HG03108 (cell line): ENCODE measurements at regions not wholly inside any gene's neighbourhood (a gene's known extent, or its start where the extent isn't known, plus 50 kb on each side); places are given as distances from the start of the nearest gene placed in this dataset.

ENCODE experiments used
- ATAC-seq: cut with Tn5 transposase; IDR thresholded peaks from one replicate; pipeline ENCODE4 v1.9.1; 2021; ENCODE audit warnings: moderate library complexity; ENCODE audit not compliant: unreplicated experiment

DNA sequence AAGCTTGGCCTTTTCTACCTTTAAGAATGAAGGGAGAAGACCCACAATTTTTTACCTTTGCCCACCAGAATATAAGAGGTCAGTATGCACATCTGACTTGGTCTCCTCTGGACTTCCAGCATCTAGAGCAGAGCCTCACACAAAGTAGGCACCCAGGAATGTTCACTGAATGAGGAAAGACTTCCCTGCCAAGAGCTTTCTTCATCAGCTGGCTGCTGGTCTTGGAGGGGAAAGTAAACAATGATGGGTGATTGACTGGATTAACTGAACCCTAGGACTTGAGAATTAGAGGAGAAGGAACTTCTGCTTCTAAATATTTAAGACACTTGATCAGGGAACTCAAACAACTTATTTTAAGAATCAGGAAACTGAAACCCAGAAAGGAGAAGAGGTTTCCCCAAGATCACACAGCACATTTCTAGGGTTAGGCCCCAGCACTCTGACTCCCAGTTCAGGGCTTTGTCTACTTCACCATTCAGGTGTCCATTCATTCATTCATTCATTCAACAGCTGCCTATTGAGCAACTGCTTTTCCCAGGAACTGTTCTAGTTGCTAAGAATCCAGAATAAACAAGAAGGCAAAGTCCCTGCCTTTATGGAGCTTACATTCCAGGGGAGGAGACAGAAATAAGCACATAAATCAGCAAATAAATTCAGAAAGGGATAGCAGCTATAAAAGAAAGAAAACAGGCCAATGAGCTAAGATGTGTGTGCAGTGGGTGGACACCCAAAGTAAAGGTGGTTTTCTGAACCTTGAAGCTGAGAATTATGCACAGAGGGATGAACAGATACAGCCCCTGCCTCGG lies 216.9 kb upstream of the LRFN2 start:
- ATAC-seq: no peak

DNA sequence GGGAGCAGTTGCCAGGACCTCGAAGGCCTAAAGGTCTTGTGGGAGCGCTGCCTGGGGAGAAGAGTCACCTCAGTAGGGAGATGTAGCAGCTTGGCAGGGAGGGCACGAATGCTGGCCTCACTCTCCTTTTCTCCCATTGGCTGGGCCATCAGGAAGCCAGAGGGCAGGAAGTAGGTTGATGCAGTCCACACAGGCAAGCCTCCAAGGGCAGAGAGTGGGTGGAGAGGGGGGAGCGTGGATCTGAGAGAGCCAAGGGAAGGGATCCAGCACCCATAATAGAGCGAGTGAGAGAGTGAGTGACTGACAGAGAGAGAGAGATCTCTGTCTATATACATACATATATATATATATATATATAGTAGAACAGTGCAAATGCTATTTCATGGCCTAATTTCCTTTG lies 215.3 kb upstream of the LRFN2 start:
- ATAC-seq: no peak

DNA sequence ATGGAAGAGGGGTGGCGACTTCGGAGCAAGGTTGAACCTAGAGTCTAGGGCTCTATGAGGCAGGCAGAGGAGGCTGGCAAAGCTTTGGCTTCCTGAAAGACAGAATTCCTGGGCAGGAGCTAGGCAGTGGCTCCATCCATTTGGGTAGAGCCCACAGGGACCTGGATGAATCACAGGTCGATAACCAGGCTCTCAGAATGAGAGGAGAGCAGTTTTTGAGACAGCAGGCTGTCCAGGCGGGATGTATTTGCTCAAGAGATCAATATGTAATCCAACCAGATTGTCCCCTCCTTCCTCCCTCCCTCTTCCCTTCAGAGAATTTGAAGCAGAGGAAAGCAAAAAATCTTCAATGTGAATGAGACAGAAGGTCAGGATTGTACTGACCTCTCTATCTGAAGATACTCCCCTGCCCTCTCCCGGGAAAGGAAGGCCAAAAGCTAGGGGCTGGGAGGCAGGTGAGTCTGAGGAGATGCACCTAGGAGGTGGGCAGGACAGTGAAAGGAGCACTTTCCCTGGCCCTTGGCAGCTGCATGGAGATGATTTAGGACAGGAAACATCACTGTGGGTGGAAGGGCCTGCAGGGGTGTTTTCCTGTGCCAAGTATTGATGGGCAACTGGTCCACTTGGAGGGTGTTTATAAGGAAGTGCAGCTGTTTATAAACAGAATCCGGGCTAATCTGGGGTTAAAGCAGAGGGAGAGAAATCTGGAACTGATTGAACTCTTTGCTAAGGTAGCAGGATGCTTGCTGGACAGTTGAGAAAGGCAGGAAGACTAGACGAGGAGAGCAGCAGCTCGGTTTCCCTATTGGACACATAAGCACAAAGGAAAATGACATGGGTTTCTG lies 212.4 kb upstream of the LRFN2 start:
- no peak for ATAC-seq

DNA sequence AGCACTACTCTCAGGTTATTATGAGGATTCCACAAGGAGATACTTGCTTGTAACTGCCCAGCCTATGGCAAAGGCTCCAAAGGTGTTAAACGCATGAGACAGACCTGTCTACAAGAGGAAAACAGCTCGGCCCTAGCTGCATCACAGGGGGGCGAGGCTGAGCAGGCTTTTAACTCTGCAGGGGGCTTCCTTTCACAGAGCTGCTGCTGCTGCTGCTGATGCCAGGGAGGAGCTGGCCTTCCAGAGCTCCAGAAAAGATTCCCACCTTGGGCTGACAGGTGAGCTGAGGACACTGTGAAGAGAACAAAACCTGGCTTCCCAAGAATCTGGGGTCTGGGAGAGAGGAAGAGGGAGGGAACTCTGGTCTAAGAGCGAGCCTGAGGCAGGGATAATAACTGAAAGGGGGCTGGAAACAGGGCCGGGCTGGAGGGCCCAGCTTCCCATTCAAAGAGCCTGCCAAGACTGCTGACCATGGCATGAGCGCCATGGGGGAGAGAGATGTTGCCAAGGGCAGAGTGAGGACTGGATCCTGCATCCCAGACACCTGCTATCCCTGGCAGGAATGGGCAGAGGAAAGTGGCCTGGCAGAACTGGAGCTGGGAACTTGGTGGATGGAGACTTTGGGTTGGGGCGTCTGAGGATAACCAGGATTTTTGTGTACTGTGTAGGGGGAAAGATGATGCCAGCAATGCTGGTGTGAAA lies 211.1 kb upstream of the LRFN2 start:
- ATAC-seq: no peak

DNA sequence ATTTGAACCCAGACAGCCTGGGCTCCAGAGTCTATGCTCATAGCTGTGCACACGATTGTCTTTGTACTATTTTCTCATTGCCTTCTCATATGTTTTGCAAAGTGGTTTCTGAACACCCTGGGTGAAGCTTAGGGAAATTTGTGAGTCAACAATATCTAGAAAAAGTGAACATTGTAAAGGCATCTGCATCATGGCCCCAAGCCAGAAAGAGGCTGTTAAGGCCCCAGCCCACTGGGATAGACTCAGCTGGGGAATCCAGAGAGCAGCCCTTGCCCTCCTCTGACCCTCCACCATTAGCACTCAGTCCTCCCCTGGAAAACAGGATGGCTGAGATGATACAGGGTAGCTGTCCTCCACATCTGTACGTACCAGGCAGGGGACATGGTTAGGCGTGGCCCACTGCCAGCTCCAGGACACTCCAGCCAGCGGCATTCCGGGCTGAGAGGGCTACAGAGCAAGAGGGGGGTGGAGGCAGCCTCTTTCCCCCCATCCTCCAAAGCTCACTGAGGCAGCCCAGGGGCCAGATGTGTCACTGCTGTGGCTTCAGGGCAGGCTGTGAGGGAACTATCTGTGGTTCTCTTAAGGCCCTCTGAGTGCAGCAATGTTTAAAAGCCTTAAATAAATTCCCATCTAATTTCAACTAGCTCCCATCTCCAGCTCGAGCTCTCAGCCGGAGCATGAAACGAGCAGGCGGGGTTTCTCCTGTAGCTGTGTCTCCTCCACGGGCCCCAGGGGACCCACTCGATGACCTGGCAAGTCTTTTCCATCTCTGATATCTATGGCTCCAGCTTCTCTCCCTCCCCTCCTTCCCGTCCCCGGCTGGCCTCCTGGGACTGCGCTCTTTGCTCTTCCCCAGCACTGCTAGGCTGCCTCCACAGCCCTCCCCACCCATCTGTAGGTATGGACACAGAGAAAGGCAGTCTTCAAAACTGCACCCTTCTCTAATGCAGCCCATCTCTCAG lies 209.4 kb upstream of the LRFN2 start:
- no peak for ATAC-seq

DNA sequence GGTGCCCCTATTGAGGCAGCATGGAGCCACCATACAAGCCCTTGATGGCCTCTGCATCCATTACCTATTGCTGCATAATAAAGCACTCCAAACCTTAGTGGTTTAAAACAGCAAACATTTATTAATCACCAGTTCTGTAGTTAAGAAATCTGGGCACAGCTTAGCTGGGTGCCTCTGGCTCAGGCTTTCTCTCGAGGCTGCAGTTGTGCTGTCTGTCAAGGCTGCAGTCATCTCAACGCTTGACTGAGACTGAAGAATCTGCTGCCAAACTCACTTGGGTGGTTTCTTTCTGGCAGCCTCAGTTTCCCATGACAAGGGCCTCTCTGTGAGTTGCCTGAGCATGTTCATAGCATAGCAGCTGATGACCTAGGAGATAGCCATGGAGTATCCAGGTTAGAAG lies 207.4 kb upstream of the LRFN2 start:
- no peak for ATAC-seq

DNA sequence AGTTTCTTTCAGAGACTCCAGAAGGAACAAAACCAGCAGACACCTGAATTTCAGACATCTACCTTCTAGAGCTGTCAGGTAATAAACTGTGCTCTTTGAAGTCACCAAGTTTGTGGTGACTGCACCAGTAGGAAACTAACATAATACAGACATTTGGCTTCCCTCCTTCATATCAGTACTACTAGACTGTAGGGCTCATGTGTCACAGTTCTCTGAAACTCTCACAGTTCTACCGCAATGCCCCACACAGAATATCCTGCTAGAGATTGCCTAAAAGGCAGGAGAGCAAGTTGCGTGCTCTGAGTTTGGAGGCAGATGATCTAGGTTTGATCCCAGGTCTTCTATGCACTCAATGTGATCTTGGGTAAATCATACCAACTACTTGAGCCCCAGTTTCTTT lies 205.0 kb upstream of the LRFN2 start:
- ATAC-seq: no peak

DNA sequence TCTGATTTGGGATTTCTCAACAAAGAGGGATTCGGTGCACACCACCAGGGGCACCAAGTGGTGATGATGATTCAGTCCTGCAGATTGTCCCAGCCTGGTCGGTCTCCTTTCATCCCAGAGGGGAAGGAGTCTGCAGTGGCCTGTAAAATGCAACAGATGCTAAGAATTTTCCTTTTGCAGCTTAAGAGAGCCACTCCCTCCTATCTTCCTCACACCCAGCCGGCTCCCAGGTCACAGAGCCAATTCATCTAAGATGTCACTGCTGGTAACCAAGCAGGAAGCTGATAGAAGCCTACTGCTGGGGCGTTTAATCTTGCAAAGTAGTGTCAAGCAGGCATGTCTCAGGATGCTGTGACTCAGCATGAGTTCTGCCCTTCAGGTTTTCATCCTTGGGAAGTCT lies 203.8 kb upstream of the LRFN2 start:
- ATAC-seq: no peak

DNA sequence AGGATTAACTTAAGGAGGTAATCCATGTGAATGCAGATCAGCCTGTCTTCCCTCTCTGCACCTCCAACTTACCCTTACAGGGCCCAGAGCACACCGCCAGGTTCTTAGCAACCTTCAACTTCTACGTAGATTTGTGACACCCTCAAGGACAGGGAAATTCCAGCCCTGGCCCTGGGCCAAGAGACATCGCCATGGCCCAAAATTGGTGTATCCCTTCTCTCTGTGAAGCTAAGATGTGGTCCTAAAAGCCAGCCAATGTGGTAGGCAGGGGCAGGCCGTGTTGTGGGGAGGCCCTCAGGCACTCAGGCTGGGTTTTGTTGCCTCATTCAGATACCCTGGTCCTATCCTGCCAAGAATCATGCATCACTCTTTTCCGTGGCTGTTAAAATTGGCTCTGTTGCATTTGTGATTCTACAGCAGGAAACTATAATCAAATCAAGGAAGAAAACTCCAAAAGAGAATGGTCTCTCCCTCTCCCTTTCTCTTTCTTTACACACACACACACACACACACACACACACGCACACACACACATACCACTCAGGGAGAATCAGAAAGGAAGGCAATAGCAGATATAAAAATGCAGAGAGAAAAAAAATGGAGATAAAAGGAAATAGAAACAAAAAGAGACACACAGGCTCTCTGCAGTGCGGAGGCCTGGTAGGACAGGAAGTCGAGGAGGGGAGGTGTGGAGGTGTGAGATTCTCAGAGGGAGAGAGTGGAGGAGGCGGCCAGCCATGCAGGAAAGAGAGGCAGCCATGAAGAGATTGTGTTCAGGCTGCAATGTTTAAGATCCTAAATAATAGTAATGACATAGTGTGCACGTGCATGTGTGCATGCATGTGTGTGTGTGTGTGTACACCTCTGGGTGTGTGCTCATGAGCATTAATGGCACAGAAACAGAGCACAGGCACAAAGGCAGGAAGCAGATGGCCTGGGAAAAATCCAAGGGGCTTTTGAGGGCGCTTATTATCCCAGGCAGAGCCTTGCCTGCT lies 201.8 kb upstream of the LRFN2 start:
- ATAC-seq: peak; percentile 76

DNA sequence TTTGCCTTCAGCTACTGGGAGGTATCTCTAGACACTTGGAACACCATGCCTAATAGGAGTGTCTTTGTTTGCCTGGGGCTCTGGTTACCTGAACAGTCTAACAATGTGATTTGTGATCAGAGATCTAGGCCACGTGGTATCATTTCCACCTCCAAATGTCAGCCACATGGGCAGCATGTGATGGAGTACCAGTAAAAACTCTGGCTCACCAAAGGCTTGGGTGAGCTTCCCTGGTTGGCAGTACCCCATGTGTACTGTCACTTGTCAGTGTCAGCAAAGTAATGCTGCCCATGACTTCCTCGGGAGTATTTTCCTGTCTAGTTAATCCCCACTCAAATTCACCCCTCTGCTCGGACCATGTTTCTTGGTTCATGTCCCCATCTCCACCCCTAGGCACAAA lies 195.2 kb upstream of the LRFN2 start:
- no peak for ATAC-seq

DNA sequence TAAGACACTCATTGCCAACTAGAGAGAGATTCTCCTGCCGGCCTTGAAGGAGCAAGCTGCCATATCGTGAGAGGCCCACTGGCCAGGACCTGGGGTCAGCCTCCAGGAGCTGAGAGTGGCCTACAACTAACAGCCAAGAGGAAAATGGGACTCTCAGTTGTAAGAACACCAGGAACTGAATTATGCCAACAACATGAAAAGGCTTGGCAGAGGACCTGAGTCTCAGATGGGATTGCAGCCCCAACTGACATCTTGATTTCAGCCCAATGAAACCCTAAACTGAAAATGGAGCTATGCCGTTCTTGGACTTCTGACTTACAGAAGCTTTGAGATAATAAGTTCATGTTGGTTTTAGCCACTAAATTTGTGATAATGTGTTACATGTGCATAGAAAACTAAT lies 193.5 kb upstream of the LRFN2 start:
- no peak for ATAC-seq

DNA sequence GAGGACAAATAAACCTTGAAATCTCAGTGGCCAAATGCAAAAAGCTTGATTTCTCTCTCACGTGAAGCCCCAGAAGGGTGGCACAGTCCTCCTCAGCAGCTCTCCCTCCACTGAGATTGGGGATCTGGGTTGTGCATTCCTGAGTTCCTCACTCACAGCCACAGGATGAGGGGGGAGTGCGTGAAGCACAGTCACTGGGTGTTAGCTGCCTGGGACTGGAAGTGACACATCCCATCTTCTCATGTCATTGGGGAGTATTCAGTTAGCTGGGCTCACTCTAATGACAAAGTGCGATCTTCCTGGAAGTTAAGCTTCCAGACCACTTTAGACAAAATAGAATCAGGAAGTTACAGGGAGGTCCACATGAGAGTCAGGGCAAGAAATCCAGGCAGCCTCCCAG lies 192.2 kb upstream of the LRFN2 start:
- ATAC-seq: no peak

DNA sequence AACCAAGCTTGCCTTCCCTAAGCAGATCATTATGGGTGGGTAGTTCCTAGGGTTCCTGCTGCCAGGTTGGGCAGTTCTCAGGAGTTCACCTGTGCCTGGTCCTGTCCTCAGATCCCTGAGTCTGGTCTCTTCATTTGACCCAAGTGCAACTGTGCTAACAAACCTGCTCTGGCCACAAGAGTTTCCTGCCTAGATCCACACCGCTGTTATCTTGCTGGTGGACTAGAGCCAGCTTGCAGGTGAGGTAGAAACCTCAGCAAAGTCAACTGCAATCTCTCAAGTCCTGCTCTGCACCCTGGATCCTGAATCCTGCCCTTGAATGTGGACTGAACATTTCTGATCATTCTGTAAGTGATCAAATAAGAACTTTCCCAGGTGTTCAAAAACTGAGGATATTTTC lies 191.8 kb upstream of the LRFN2 start:
- no peak for ATAC-seq

DNA sequence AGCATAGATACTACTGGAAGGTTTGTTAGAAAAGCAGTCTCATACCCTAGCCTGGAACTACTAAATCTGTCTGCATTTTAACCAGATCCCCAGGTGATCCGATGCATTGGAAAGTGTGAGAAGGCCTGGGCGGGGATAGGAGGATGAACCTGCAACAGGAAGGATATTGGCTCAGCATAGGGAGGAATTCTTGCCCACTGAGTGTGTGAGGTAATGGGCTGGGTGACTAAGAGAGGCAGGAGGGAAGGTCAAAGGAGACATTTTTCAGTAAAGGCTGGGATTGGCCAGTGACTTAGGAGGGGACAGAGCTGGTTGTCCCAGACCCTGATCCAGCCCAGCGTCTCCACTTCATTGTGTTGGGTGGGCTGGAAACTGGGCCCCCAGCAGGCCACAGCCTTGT lies 191.0 kb upstream of the LRFN2 start:
- no peak for ATAC-seq

DNA sequence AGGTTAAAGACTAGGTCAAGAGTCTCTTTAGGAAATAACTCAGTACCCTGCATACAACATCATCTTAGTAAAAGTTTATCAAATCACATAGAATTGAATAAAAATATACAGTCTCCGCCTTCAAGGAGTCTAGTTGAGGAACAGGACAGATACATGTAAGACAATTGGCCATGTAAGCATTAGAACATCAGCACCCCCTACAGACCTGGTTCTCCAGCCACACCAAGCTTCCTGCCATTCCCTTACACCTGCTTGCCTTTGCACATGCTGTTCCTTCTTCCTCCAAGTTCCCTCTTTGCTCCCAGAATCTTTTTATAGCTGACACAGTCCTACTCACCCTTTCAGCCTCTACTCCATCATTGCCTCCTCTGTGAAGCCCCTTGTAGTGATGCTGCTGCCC lies 187.8 kb upstream of the LRFN2 start:
- no peak for ATAC-seq

DNA sequence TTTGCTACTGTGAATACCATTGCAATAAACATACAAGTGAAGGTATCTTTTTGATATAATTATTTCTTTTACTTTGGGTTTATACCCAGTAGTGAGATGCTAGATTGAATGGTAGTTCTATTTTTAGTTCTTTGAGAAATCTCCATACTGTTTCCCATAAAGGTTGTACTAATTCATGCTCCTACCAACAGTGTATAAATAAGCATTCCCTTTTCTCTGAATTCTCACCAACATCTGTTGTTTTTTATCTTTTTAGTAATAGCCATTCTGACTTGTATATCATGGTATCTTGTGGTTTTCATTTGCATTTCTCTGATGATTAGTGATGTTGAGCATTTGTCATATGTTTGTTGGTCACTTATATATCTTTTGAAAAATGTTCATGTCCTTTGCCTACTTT lies 183.6 kb upstream of the LRFN2 start:
- no peak for ATAC-seq

DNA sequence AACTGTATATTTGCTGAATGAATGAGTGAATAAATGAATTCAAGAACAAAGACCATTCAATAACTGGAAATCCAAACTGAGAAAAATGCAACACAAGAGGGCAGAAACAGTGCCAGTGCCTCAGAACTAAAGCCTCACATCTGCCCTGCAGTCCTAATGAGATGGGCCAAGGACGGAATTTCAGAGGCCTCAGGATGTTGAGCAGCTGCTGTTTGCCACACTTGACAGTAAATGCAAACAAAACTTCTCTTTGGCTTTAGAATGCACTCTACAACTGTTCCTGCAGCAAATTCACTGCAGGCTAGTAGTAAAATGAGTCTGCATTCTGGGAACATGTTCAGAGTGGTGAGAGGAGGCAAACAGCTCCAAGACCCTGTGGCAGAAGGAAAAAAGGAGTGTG lies 177.6 kb upstream of the LRFN2 start:
- no peak for ATAC-seq

DNA sequence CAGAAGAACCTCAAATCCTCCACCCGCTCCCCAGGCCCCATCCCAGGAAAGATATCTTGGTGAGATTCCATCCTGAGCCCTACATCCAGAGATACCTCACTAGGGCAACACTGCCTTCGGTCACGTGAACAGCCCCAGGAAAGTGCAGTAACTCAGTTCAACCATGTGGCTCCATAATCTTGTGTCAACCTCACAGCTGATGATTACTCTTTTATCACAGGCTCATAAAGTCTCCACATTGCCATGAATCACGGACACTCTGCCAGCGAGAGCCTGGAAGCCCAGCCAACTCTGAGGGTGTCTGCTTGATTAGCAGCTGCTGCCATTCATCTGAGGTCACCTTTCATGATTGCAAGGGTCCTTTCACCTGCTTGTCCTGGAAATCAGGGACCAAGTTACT lies 175.8 kb upstream of the LRFN2 start:
- ATAC-seq: no peak

DNA sequence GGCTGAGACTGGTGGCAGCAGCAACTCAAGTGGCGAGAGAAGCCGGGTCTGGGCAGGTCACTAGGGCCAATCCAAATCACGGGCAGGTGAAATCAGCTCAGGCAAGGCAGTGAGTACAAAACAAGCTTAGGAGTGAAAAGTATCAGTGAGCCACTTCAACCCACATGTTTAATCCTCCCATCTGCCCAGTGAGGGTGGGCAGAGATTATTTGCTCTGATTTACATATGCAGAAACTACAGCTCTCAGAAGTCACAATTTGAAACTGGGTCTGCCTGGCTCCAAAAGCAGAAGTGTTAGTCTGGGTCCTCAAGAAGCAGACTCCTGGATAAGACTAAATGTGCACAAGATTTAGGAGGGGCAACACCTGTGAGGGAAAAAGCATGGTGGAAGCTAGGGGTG lies 173.7 kb upstream of the LRFN2 start:
- ATAC-seq: no peak
